Chondrocyte (in vitro differentiated cells): ENCODE measurements at regions not wholly inside any gene's neighbourhood (a gene's known extent, or its start where the extent isn't known, plus 50 kb on each side); places are given as distances from the start of the nearest gene placed in this dataset.

Experiments used
- DNase-seq: peaks from one replicate; pipeline ENCODE4 v3.0.0; 2021; ENCODE audit warnings: mixed read lengths, low spot score
- H3K27ac Mint-ChIP-seq: one replicate; pipeline ENCODE4 v1.8.0; 2021; ENCODE audit warnings: mild to moderate bottlenecking, moderate library complexity, mixed read lengths; ENCODE audit not compliant: unreplicated experiment
- H3K27me3 Mint-ChIP-seq: 2 replicates; pipeline ENCODE4 v1.8.0; 2021; ENCODE audit warnings: low read depth, mixed read lengths
- H3K36me3 Mint-ChIP-seq: 2 replicates; pipeline ENCODE4 v1.8.0; 2021; ENCODE audit warnings: low read depth, mixed read lengths
- H3K4me1 Mint-ChIP-seq: 2 replicates; pipeline ENCODE4 v1.8.0; 2021; ENCODE audit warnings: low read depth, mild to moderate bottlenecking, mixed read lengths
- H3K4me3 Mint-ChIP-seq: one replicate; pipeline ENCODE4 v1.8.0; 2021; ENCODE audit warnings: mild to moderate bottlenecking, moderate library complexity, mixed read lengths; ENCODE audit not compliant: unreplicated experiment
- H3K9me3 Mint-ChIP-seq: 2 replicates; pipeline ENCODE4 v1.8.0; 2021; ENCODE audit warnings: low read depth, mixed read lengths
- TF ChIP-seq, protein P1 (sequence below): fragments of 200-600 bp; sonication (generic); IDR thresholded peaks from 2 replicates; pipeline ENCODE4 v1.5.0; 2021; ENCODE audit warnings: antibody characterized with exemption, mild to moderate bottlenecking, moderate library complexity

DNA sequence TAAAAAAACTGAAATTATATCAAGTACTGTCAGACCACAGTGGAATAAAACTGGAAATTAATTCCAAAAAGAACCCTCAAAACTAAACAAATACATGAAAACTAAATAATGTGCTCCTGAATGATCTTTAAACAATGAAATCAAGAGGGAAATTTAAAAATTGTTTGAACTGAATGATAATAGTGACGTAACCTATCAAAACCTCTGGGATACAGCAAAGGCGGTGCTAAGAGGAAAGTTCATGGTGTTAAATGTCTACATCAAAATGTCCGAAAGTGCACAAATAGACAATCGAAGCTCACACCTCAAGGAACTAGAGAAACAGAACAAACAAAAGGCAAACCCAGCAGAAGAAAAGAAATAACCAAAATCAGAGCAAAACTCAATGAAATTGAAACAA is 70.8 kb upstream of the TUBA3C start:
- Mint-ChIP-seq H3K4me3 (no peak overlapping the region), H3K4me1 (no peaks in the 10 kb centered on the region), H3K36me3 (no peaks in the 10 kb centered on the region), H3K27me3 (no peaks in the 10 kb centered on the region), H3K9me3 (peaks cover 67% of the 10 kb centered on the region), H3K27ac (no peak overlapping the region)
- TF ChIP-seq, protein P1, sequence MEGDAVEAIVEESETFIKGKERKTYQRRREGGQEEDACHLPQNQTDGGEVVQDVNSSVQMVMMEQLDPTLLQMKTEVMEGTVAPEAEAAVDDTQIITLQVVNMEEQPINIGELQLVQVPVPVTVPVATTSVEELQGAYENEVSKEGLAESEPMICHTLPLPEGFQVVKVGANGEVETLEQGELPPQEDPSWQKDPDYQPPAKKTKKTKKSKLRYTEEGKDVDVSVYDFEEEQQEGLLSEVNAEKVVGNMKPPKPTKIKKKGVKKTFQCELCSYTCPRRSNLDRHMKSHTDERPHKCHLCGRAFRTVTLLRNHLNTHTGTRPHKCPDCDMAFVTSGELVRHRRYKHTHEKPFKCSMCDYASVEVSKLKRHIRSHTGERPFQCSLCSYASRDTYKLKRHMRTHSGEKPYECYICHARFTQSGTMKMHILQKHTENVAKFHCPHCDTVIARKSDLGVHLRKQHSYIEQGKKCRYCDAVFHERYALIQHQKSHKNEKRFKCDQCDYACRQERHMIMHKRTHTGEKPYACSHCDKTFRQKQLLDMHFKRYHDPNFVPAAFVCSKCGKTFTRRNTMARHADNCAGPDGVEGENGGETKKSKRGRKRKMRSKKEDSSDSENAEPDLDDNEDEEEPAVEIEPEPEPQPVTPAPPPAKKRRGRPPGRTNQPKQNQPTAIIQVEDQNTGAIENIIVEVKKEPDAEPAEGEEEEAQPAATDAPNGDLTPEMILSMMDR, result no peak
- DNase-seq, result no peak

DNA sequence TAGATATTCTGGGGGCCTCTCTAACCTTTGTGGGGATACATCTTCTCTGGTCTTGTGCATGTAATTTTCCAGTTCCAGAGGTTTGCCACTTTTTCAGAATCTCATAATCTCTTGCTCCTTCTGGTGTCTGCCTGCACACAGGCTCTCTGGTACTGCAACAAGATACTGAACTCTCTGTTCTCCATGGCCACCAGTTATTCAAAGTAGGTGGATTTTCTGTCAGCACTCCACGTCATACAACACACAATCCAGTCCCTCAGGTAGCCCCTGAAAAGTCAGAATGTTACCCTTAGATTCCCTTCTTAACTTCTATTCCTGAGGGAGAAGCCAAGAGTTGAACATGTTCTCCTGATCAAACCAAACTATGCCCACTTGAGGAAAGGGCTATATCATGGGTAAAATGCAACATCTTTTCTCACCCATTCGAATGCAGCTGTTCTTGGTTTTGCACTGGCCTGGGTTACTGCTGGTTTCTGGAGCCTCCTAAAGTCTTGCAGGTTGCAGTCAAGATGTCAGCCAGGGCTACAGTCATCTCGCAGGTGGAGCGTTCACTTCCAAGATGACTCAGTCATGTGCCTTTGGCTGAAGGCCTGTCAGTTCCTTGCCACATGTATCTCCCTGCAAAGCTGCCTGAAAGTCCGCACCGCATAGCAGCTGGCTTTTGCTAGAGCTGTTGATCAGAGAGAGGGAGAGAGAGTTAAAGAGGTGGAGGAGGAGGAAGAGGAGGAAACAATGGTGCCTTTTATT is 57.7 kb upstream of the TUBA3C start:
- peaks cover 58% of the 10 kb centered on the region for H3K9me3 Mint-ChIP-seq
- H3K36me3 Mint-ChIP-seq, result no peaks in the 10 kb centered on the region
- no peak for DNase-seq
- no peaks in the 10 kb centered on the region for H3K4me1 Mint-ChIP-seq
- no peaks in the 10 kb centered on the region for H3K27me3 Mint-ChIP-seq
- TF ChIP-seq, protein P1, result no peak
- H3K4me3 Mint-ChIP-seq, result no peak overlapping the region
- no peak overlapping the region for H3K27ac Mint-ChIP-seq
